GM23338 (cell line): ENCODE measurements at regions not wholly inside any gene's neighbourhood (a gene's known extent, or its start where the extent isn't known, plus 50 kb on each side); places are given as distances from the start of the nearest gene placed in this dataset.

ENCODE experiments used
- ATAC-seq: fragments of 200-7000 bp; cut with Tn5 transposase; 3 replicates; pipeline ENCODE4 v1.9.1; 2020
- DNase-seq: peaks from one replicate; pipeline ENCODE4 v3.0.0-alpha.2; 2015; ENCODE audit warnings: low spot score
- H2AFZ ChIP-seq: fragments of 200-600 bp; sonication (generic); 2 replicates; pipeline ENCODE4 v1.8.0; 2016; ENCODE audit warnings: antibody characterized with exemption, mild to moderate bottlenecking, moderate library complexity
- H3F3A ChIP-seq: fragments of 200-600 bp; sonication (generic); replicated peaks from 2 replicates; pipeline ENCODE4 v1.8.0; 2017; ENCODE audit warnings: antibody characterized with exemption, mixed run types, low read depth
- H3K27ac ChIP-seq: fragments of 200-600 bp; sonication (generic); 2 replicates; pipeline ENCODE4 v1.6.1; 2016; ENCODE audit warnings: low read depth
- H3K27me3 ChIP-seq: fragments of 200-600 bp; sonication (generic); 2 replicates; pipeline ENCODE4 v1.8.0; 2016; ENCODE audit warnings: mild to moderate bottlenecking, mixed run types, moderate library complexity; ENCODE audit not compliant: insufficient read depth
- H3K36me3 ChIP-seq: fragments of 200-600 bp; sonication (generic); 2 replicates; pipeline ENCODE4 v1.8.0; 2016; ENCODE audit warnings: mild to moderate bottlenecking; ENCODE audit not compliant: insufficient read depth
- H3K4me1 ChIP-seq: fragments of 200-600 bp; sonication (generic); 2 replicates; pipeline ENCODE4 v1.8.0; 2016; ENCODE audit warnings: mild to moderate bottlenecking, moderate library complexity; ENCODE audit not compliant: insufficient read depth
- H3K4me2 ChIP-seq: fragments of 200-600 bp; sonication (generic); 2 replicates; pipeline ENCODE4 v1.7.1; 2017; ENCODE audit warnings: mixed run types
- H3K4me3 ChIP-seq: fragments of 200-600 bp; sonication (generic); 2 replicates; pipeline ENCODE4 v1.6.1; 2016; ENCODE audit warnings: mixed run types
- H3K79me2 ChIP-seq: fragments of 200-600 bp; sonication (generic); replicated peaks from 2 replicates; pipeline ENCODE4 v1.8.0; 2017; ENCODE audit warnings: mild to moderate bottlenecking; ENCODE audit not compliant: insufficient read depth
- H3K9me2 ChIP-seq: fragments of 200-600 bp; sonication (generic); 2 replicates; pipeline ENCODE4 v1.8.0; 2017; ENCODE audit not compliant: insufficient read depth
- H4K20me1 ChIP-seq: fragments of 200-600 bp; sonication (generic); replicated peaks from 2 replicates; pipeline ENCODE4 v1.8.0; 2017; ENCODE audit warnings: mild to moderate bottlenecking; ENCODE audit not compliant: insufficient read depth
- H3K27ac Mint-ChIP-seq: 2 replicates; pipeline ENCODE4 v1.8.0; 2020; ENCODE audit warnings: inconsistent platforms, mild to moderate bottlenecking, moderate library complexity, mixed read lengths
- H3K27me3 Mint-ChIP-seq: 3 replicates; pipeline ENCODE4 v1.8.0; 2022; ENCODE audit warnings: low read depth, mild to moderate bottlenecking, moderate library complexity, mixed read lengths, inconsistent platforms; ENCODE audit not compliant: insufficient read depth, poor library complexity
- H3K36me3 Mint-ChIP-seq: 3 replicates; pipeline ENCODE4 v1.8.0; 2021; ENCODE audit warnings: low read depth, mild to moderate bottlenecking, inconsistent platforms, moderate library complexity, mixed read lengths
- H3K4me1 Mint-ChIP-seq: 3 replicates; pipeline ENCODE4 v1.8.0; 2020; ENCODE audit warnings: mild to moderate bottlenecking, inconsistent platforms, mixed read lengths
- H3K4me3 Mint-ChIP-seq: 3 replicates; pipeline ENCODE4 v1.8.0; 2021; ENCODE audit warnings: moderate library complexity, mild to moderate bottlenecking, inconsistent platforms, mixed read lengths
- H3K9me3 Mint-ChIP-seq: 3 replicates; pipeline ENCODE4 v1.8.0; 2020; ENCODE audit warnings: moderate library complexity, mild to moderate bottlenecking, inconsistent platforms, mixed read lengths
- CTCF ChIP-seq, 2 experiments: fragments of 200-600 bp in 1 of 2; sonication (generic) in 1 of 2; conservative IDR thresholded peaks; 2 replicates each; pipeline versions ENCODE4 v1.5.1 to v1.6.1; 2016 to 2017; ENCODE audit warnings: antibody characterized with exemption in 2 of 2, low read depth in 2 of 2, mild to moderate bottlenecking in 2 of 2, moderate library complexity in 1 of 2
- ETS1 ChIP-seq: IDR thresholded peaks from 2 replicates; pipeline ENCODE4 v1.6.1; 2016; ENCODE audit warnings: antibody characterized with exemption
- EZH2 ChIP-seq: fragments of 200-600 bp; sonication (generic); IDR thresholded peaks from one replicate; pipeline ENCODE4 v1.8.0; 2017; ENCODE audit warnings: antibody characterized with exemption, mild to moderate bottlenecking, low read depth; ENCODE audit not compliant: unreplicated experiment
- EZH2phosphoT487 ChIP-seq: fragments of 200-600 bp; sonication (generic); IDR thresholded peaks from one replicate; pipeline ENCODE4 v1.8.1; 2018; ENCODE audit warnings: antibody characterized with exemption; ENCODE audit not compliant: unreplicated experiment
- NANOG ChIP-seq: IDR thresholded peaks from 2 replicates; pipeline ENCODE4 v1.6.1; 2016; ENCODE audit warnings: antibody characterized with exemption, borderline replicate concordance
- POLR2AphosphoS5 ChIP-seq: IDR thresholded peaks from 2 replicates; pipeline ENCODE4 v1.6.1; 2016; ENCODE audit warnings: antibody characterized with exemption, low read depth
- REST ChIP-seq: IDR thresholded peaks from one replicate; pipeline ENCODE4 v1.6.1; 2018; ENCODE audit warnings: antibody characterized with exemption; ENCODE audit not compliant: unreplicated experiment
- STAT1 ChIP-seq: IDR thresholded peaks from one replicate; pipeline ENCODE4 v1.6.1; 2016; ENCODE audit warnings: antibody characterized with exemption; ENCODE audit not compliant: unreplicated experiment
- ZNF331 ChIP-seq: fragments of 250-450 bp; sonication (Bioruptor Pico); IDR thresholded peaks from 2 replicates; pipeline ENCODE4 v1.5.0; 2020; ENCODE audit warnings: low read depth, mild to moderate bottlenecking, moderate library complexity
- ZNF462 ChIP-seq: fragments of 250-450 bp; sonication (Bioruptor Pico); IDR thresholded peaks from 2 replicates; pipeline ENCODE4 v1.5.0; 2020; ENCODE audit warnings: mild to moderate bottlenecking, moderate library complexity

GRCh38 chr18:64377446-64377845 lies 228.6 kb upstream of the LINC00305 start:
- Histone ChIP-seq H3K27ac (no peak overlapping the region), H3K79me2 (no peaks in the 10 kb centered on the region), H3K27me3 (no peaks in the 10 kb centered on the region), H3K4me2 (no peak overlapping the region), H3K4me1 (no peaks in the 10 kb centered on the region), H3K9me2 (no peaks in the 10 kb centered on the region), H3K36me3 (no peaks in the 10 kb centered on the region), H4K20me1 (no peaks in the 10 kb centered on the region), H3K4me3 (no peak overlapping the region), H3F3A (no peaks in the 10 kb centered on the region), H2AFZ (no peak overlapping the region)
- Mint-ChIP-seq H3K9me3 (peaks cover 11% of the 10 kb centered on the region; the same call in 2 of the 3 replicates), H3K27me3 (no peaks in the 10 kb centered on the region), H3K27ac (no peak overlapping the region), H3K4me3 (no peak overlapping the region), H3K4me1 (peaks cover 4% of the 10 kb centered on the region; the same call in 2 of the 3 replicates), H3K36me3 (peaks cover 14% of the 10 kb centered on the region; the same call in 2 of the 3 replicates)
- no peak for ATAC-seq
- TF ChIP-seq NANOG (no peak), EZH2 (no peak), REST (no peak), STAT1 (no peak), POLR2AphosphoS5 (no peak)
- DNase-seq: no peak

GRCh38 chr18:64372850-64373249 lies 224.0 kb upstream of the LINC00305 start:
- H3K4me1 Mint-ChIP-seq: no peaks in the 10 kb centered on the region
- no peaks in the 10 kb centered on the region for H4K20me1 ChIP-seq
- DNase-seq: no peak
- H3K4me1 ChIP-seq: no peaks in the 10 kb centered on the region
- H3F3A ChIP-seq: no peaks in the 10 kb centered on the region
- no peaks in the 10 kb centered on the region for H3K27me3 Mint-ChIP-seq
- no peak overlapping the region for H3K4me2 ChIP-seq
- no peaks in the 10 kb centered on the region for H3K9me2 ChIP-seq
- no peaks in the 10 kb centered on the region for H3K36me3 ChIP-seq
- H3K79me2 ChIP-seq: no peaks in the 10 kb centered on the region
- H3K4me3 Mint-ChIP-seq: no peak overlapping the region
- TF ChIP-seq EZH2 (no peak), CTCF (conservative IDR thresholded peaks at IDR 0.05; ENCODE audit: low read depth in 2 of 2) (no peak), POLR2AphosphoS5 (no peak), EZH2phosphoT487 (no peak), ETS1 (no peak), ZNF331 (CRISPR knock-in tag) (no peak), ZNF462 (CRISPR knock-in tag) (no peak)
- ATAC-seq: no peak
- peaks cover 14% of the 10 kb centered on the region; the same call in 2 of the 3 replicates for H3K36me3 Mint-ChIP-seq
- peaks cover 11% of the 10 kb centered on the region; the same call in 2 of the 3 replicates for H3K9me3 Mint-ChIP-seq
- H3K4me3 ChIP-seq: no peak overlapping the region
- H2AFZ ChIP-seq: no peak overlapping the region
- H3K27ac ChIP-seq: no peak overlapping the region
- H3K27me3 ChIP-seq: no peaks in the 10 kb centered on the region
- H3K27ac Mint-ChIP-seq: no peak overlapping the region
